ENCODE measurements at regions not wholly inside any gene's neighbourhood (a gene's known extent, or its start where the extent isn't known, plus 50 kb on each side); places are given as distances from the start of the nearest gene placed in this dataset.
A peak's percentile ranks its signal among the peaks of the same experiment; 100 is the strongest.
"Not testable (repeated sequence)": the region's sequence is repeated elsewhere in the genome, so short reads cannot be mapped to it uniquely, and the experiment has no call there.

DNA sequence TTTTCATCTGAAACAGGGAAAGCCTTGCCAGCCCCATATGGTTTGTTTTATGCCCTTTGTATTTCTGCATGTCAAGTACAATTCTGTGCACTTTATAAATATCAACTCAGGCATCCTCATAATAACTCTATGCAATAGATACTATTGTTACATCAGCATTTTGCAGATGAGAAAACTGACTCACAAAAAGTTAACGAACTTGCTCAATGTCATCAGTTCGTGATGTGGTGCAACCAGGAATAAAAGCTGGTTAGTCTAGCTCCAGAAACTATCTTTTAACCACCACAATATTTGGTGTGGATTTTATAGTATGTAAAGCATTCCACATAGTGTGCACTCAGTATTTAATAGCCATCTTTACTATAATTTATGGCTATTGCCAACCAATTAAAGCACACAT, 134.9 kb downstream of the MRPS30 start:
- no peak for DNase-seq

GRCh38 chr5:44945743-44946142, 137.0 kb downstream of the MRPS30 start:
- DNase-seq, result no peak

- DNase-seq, result no peak
Observed at GRCh38 chr5:44949687-44950086, 140.9 kb downstream of the MRPS30 start.

DNA sequence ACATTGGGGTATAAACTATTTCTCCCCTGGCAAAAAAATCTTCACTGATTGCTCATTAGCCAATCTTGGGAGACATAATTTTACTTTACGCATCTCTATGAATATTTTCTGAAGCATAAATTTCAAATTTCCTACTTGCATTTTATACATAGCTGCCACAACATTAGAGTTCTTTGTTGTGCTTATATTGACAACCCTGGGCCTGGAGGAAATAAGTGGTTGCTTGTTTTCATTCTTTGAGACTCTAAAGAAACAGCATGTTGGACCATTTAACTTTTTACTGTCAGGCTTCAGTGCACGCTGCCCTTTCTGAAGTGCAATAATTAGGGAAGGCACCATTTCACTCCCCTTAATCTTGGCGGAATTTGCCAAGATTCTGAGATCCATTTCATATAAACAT, 142.6 kb downstream of the MRPS30 start:
- no peak for DNase-seq

- DNase-seq, result no peak
Observed at GRCh38 chr5:44952376-44952775, 143.6 kb downstream of the MRPS30 start.

- no peak for DNase-seq
Observed at GRCh38 chr5:44953078-44953477, 144.3 kb downstream of the MRPS30 start.

DNA sequence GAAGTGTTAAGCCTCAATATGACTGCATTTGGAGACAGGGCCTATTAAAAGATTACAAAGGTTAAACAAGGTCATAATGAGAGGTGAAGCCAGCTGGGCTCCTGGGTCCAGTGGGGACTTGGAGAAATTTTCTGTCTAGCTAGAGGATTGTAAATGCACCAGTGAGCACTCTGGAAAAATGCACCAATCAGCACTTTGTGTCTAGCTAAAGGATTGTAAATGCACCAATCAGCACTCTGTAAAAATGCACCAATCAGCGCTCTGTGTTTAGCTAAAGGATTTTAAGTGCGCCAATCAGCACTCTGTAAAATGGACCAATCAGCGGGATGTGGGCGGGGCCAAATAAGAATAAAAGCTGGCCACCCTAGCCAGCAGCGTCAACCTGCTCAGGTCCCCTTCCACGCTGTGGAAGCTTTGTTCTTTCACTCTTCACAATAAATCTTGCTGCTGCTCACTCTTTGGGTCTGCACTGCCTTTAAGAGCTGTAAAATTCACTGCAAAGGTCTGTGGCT, 150.3 kb downstream of the MRPS30 start:
- DNase-seq, result not testable (repeated sequence)

GRCh38 chr5:44969825-44970224, 161.1 kb downstream of the MRPS30 start:
- no peak for DNase-seq

DNA sequence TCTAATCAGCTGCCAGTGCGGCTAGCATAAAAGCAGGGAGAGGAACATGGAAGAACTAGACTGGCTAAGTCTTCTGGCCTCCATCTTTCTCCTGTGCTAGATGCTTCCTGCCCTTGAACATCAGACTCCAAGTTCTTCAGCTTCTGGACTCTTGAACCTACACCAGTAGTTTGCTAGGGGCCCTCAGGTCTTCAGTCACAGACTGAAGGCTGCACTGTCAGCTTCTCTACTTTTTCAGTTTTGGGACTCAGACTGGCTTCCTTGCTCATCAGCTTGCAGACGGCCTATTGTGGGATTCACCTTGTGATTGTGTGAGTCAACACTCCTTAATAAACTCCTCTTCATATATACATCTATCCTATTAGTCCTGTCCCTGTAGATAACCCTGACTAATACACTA, 162.2 kb downstream of the MRPS30 start:
- not testable (repeated sequence) for DNase-seq

DNA sequence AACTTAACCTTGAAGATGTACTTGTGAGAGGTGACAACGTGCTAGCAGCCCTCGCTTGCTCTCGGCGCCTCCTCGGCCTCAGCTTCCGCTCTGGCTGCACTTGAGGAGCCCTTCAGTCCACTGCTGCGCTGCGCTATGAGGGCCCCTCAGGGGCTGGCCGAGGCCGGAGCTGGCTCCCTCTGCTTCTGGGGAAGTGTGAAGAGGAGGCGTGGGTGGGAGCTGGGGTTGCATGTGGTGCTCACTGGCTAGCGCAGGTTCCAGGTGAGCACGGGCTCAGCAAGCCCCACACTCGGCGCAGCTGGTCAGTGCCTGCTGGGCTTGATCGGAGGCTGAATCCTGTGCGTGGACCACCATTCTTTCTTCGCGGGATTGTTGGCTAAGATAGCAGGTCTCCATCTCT, 166.1 kb downstream of the MRPS30 start:
- no peak for DNase-seq

DNA sequence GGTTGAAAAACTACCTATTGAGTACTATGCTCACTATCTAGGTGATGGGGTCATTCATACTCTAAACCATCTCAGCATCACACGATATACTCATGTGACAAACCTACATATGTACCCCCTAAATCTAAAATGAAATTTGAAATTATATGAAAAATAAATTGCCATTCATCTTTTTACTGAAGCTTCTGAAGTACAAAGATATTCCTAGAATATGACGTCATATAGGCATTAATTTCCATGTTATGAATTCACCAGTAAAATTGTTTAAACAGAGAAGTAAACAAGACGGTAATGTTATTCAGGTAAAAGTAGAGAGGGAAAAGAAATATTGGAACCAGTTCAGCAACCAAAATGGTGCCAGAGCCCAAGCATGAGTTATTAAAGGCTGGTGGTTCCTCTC, 173.0 kb downstream of the MRPS30 start:
- no peak for DNase-seq

DNA sequence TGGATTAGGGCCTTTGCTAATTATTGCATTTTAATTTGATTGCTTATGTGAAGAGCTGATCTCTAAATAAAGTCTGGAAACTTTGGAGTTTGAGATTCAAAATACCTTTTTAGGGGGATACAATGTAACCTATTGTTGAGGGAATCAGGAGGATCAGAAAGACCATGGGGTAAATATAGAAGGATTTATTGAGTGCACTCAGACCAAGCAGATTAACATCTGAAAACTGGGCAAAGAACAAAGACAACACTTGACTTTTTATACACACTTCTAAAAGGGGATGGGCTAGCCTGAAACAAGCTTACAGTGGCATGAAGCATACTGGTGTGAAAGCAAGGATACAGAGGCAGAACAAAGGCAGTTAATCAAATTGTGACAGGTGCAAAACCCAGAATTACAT, 174.3 kb downstream of the MRPS30 start:
- no peak for DNase-seq

DNA sequence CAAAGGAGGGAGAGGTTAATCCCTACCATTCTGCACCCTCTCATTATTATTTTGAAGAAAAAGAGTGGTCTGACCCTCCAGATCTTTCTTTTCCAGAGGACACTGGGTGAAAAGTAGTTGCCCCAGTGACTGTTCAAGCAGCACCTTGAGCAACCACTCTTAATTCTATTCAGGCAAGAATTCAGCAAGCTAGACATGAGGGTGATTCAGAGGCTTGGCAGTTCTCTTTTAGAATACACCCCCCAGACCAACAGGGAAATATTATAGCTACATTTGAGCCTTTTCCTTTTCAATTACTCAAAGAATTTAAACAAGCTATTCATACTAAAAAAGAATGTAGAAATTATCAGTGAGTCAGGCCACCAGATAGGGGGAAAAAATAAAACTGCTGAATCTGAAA, 178.3 kb downstream of the MRPS30 start:
- no peak for DNase-seq

GRCh38 chr5:44991693-44992092, 182.9 kb downstream of the MRPS30 start:
- no peak for DNase-seq

DNA sequence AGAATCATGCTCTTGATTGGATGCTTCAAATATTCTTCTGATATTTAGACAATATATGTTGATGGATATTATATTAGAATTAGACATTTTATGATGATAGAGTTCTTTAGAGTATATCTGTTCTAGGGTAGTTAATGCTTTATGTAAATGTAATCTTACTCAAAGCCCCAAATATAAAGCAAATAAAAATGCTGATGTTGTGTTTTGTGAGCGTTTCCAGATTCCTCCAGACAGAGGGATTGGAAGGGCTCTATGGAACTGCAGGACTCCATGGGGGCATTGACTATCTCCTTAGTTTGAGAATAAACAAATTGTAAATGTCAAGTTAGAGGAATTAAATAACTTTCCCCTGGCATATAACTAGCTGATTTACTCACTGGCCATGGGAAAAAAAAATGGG, 184.5 kb downstream of the MRPS30 start:
- DNase-seq, result no peak

GRCh38 chr5:44997506-44997905, 188.8 kb downstream of the MRPS30 start:
- no peak for DNase-seq

DNA sequence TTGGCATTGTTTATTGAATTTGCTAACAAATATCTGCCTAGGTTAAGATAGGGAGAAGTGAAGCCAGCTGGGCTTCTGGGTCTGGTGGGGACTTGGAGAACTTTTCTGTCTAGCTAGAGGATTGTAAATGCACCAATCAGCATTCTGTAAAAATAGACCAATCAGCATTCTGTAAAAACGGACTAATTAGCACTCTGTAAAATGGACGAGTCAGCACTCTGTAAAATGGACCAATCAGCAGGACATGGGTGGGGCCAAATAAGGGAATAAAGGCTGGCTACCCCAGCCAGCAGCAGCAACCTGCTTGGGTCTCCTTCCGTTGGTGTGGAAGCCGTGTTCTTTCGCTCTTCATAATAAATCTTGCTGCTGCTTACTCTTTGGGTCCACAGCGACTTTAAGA, 198.4 kb downstream of the MRPS30 start:
- DNase-seq, result not testable (repeated sequence)

DNA sequence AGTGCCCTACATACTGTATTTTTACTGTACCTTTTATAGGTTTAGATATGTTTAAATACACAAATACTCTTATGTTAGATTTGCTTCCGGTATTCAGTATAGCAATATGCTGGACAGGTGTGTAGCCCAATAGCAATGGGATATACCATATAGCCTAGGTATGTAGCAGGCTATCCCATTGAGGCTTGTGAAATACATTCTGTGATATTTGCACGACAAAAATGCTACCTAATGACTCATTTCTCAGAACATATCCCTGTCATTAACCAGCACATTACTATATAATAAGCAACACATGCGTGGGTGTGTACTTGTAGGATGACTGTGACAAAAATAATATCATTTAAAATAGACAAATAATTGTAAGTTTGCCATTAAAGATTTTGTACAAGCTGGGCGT, 208.8 kb downstream of the MRPS30 start:
- no peak for DNase-seq

GRCh38 chr5:45029553-45029952, 220.8 kb downstream of the MRPS30 start:
- DNase-seq, result no peak

- DNase-seq, result no peak
Observed at GRCh38 chr5:45035991-45036390, 227.2 kb downstream of the MRPS30 start.

- no peak for DNase-seq
Observed at GRCh38 chr5:45037927-45038326, 229.2 kb downstream of the MRPS30 start.

DNA sequence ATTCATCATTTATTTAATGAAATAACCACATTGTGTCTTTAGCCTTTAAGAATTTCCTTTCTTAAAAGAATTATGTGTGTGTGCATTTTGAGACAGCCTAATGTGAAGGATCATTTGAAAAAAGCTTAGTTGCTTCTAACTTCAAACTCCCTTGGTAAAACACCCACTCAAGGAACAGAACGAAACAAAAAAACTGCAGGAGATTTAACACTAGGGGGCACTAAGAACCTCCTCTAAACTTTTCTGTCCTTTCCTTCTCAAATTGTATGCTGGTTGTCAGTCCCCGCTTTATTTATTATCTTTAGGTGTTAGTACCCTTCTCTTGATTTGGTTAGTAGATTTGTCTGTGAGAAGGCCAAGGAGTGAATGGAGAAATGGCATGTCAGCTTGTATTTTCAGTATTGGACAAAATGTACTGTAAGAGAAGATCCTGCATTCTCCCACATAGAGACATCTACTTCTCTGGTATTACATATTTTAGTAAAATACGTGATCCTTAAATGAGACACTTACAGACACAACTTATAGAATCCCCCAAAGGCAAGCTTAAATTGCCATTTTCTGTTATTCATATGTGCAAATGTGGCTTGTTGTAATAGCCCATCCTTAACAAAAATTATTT, 229.7 kb downstream of the MRPS30 start:
- DNase-seq, result peak; percentile 22

DNA sequence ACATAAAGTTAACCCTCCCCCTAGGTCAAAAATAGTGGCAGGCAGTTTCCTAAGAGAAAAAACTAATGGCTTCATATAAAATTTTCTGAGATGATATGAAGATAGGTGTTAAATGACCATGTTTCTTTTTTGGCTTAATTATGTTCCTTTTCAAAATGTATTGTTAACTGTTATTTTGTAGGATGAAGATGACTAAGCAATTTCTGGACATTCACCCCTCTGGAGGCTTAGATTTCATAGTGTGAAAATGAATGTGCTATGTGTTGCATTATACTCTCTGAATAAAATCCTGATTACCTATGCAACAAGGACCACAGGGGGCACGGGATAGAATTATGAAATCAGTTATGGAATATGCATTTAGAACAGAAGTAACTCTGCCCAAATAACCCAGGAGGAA, 233.5 kb downstream of the MRPS30 start:
- DNase-seq, result no peak

DNA sequence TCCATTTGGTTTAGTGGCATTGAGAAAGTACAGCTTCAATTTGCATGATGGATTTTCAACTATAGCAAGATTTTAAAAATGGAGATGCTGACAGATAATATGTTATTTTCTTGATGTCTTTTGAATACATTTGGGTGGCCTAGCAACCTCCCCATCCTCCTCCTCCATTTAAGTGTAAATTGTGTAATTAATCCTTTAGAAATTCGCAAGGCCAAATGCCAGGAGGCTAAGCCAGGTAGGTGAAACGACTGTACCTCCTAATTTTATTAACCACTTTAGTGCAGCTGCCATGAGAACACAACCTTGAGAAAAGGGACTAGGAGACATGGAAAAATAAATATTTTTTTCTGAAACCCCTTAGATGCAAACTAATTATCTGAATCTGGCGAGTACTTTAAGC, 248.8 kb downstream of the MRPS30 start:
- DNase-seq, result no peak

GRCh38 chr5:45060724-45061123, 252.0 kb downstream of the MRPS30 start:
- no peak for DNase-seq
